Adrenal gland (tissue), 9 donors: ENCODE measurements at regions not wholly inside any gene's neighbourhood (a gene's known extent, or its start where the extent isn't known, plus 50 kb on each side); places are given as distances from the start of the nearest gene placed in this dataset.

Experiments
- DNase-seq, 7 donors: peaks; one replicate each; pipeline ENCODE4 v3.0.0-alpha.2; 2019 to 2020
- H3K27ac ChIP-seq, 5 donors: fragments of 200-600 bp; sonication (generic) in 4 of 5; 1 replicate in 3 of 5; 2 replicates in 2 of 5; pipeline versions ENCODE4 v1.5.1 to v1.8.0; 2016 to 2020; ENCODE audit warnings: mild to moderate bottlenecking in 1 of 5
- H3K27me3 ChIP-seq: fragments of 200-600 bp; 2 replicates; pipeline ENCODE4 v1.8.0; 2021
- H3K36me3 ChIP-seq, 2 donors: fragments of 200-600 bp; replicated peaks in 1 of 2; 1 replicate in 1 of 2; 2 replicates in 1 of 2; pipeline versions ENCODE4 v1.5.1 to v1.8.0; 2018 to 2022
- H3K4me1 ChIP-seq, 2 donors: fragments of 200-600 bp; replicated peaks in 1 of 2; 1 replicate in 1 of 2; 2 replicates in 1 of 2; pipeline versions ENCODE4 v1.5.1 to v1.8.0; 2018 to 2021
- H3K4me3 ChIP-seq, 4 donors: fragments of 200-600 bp; sonication (generic) in 3 of 4; one replicate each; pipeline ENCODE4 v1.5.1; 2016 to 2018
- H3K9me3 ChIP-seq, 3 donors: fragments of 200-600 bp; sonication (generic) in 1 of 3; replicated peaks in 1 of 3; 1 replicate in 2 of 3; 2 replicates in 1 of 3; pipeline versions ENCODE4 v1.5.1 to v1.8.0; 2016 to 2021
- CTCF ChIP-seq, 6 experiments: fragments of 450-650 bp in 4 of 6; fragments of 200-600 bp in 2 of 6; sonication (generic) in 1 of 6; IDR thresholded peaks; 1 replicate in 5 of 6; 2 replicates in 1 of 6; pipeline versions ENCODE4 v1.5.1 to v1.8.0; 2016 to 2021; ENCODE audit warnings: antibody characterized with exemption in 6 of 6, mild to moderate bottlenecking in 2 of 6, moderate library complexity in 1 of 6
- POLR2A ChIP-seq, 2 donors: fragments of 450-650 bp; IDR thresholded peaks; one replicate each; pipeline ENCODE4 v1.6.1; 2017; ENCODE audit warnings: antibody characterized with exemption in 2 of 2, mild to moderate bottlenecking in 2 of 2, moderate library complexity in 1 of 2
- WGBS, 4 donors: extraction: QIAGEN DNeasy Blood & Tissue Kit in 2 of 4; methylation state at CpG; one replicate each; pipeline versions ENCODE4 v1.1.5 to v1.1.7; 2013 to 2017; 5-methylcytosine and 5-hydroxymethylcytosine counted together
- intact Hi-C, 2 donors: fragments of 100-400 bp; cut with DNase I; formaldehyde crosslinking; loops; one replicate each; pipeline versions ENCODE4 v1.14.1 to v1.15.0; 2022 to 2023
- donor health status: healthy with polysubstance abuse.
- donor health status: Bipolar disorder and iron deficiency.
- donor health status: DM: yes; HTN: yes; CAD: no.
- donor health status: DM: no; HTN: no; CAD: no.
- donor health status: DM: no; HTN: no; CAD: no.

GRCh38 chr16:65781363-65781762 is 585.1 kb upstream of the CDH5 start:
- peaks cover 0 to 8% of the 10 kb centered on the region in 2 donors for H3K4me1 ChIP-seq
- intact Hi-C loops, result no loop called here
- no peak for DNase-seq
- H3K36me3 ChIP-seq, result no peaks in the 10 kb centered on the region
- WGBS, 4 donors, result 67 to 89% (median 78%) methylated on average over 1 of the region's 1 CpG
- H3K27ac ChIP-seq, result no peak overlapping the region
- H3K9me3 ChIP-seq, result peaks cover 0 to 4% (median 0%) of the 10 kb centered on the region in 3 donors
- no peaks in the 10 kb centered on the region for H3K27me3 ChIP-seq
- no peak overlapping the region for H3K4me3 ChIP-seq
- TF ChIP-seq POLR2A (IDR thresholded peaks at IDR 0.05) (no peak), CTCF (IDR thresholded peaks at IDR 0.05) (no peak)

- TF ChIP-seq CTCF (IDR thresholded peaks at IDR 0.05) (no peak), POLR2A (IDR thresholded peaks at IDR 0.05) (no peak)
- Histone ChIP-seq H3K4me1 (peaks cover 0 to 8% of the 10 kb centered on the region in 2 donors), H3K4me3 (no peak overlapping the region), H3K9me3 (peaks cover 0 to 4% (median 0%) of the 10 kb centered on the region in 3 donors), H3K27ac (no peak overlapping the region), H3K36me3 (no peaks in the 10 kb centered on the region), H3K27me3 (no peaks in the 10 kb centered on the region)
- 83 to 94% (median 92%) methylated on average over 7 of the region's 7 CpGs for WGBS, 4 donors
- no peak for DNase-seq
- intact Hi-C loops, result no loop called here
Observed at GRCh38 chr16:65779201-65779600, 587.3 kb upstream of the CDH5 start.

GRCh38 chr16:65776639-65777183 is 589.8 kb upstream of the CDH5 start:
- Histone ChIP-seq H3K4me1 (no peaks in the 10 kb centered on the region), H3K36me3 (no peaks in the 10 kb centered on the region), H3K9me3 (peaks cover 0 to 4% (median 0%) of the 10 kb centered on the region in 3 donors), H3K27me3 (no peaks in the 10 kb centered on the region), H3K27ac (no peak overlapping the region), H3K4me3 (no peak overlapping the region)
- TF ChIP-seq CTCF (IDR thresholded peaks at IDR 0.05) (no peak), POLR2A (IDR thresholded peaks at IDR 0.05) (no peak)
- no peak for DNase-seq
- intact Hi-C loops, result no loop called here
- WGBS, 4 donors, result 83 to 96% (median 92%) methylated on average over 2 of the region's 2 CpGs

DNA sequence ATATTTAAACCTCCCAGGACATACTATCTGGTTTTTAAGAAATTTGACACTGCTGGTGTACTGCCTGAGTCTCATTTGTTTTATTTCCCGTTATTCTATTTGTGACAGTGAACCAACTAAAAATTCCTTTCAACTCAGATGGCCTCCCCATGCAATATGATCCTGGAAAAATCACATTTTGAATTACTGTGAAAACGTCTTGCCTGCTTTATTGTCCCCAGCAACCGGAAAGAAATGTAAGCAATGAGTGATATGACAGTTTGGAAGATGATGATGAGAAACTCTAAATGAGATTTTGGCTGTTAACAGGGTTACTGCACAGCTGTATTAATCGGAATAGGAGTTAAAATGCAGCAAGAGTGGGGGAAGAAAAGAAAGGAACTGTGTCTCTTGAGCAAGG is 590.7 kb upstream of the CDH5 start:
- Histone ChIP-seq H3K36me3 (no peaks in the 10 kb centered on the region), H3K4me1 (no peaks in the 10 kb centered on the region), H3K9me3 (peaks cover 0 to 4% (median 0%) of the 10 kb centered on the region in 3 donors), H3K27ac (no peak overlapping the region), H3K4me3 (no peak overlapping the region), H3K27me3 (no peaks in the 10 kb centered on the region)
- intact Hi-C loops, result no loop called here
- TF ChIP-seq CTCF (IDR thresholded peaks at IDR 0.05) (no peak), POLR2A (IDR thresholded peaks at IDR 0.05) (no peak)
- no peak for DNase-seq
- 52 to 71% (median 63%) methylated on average over 4 of the region's 4 CpGs for WGBS, 4 donors
